ENCODE measurements at regions not wholly inside any gene's neighbourhood (a gene's known extent, or its start where the extent isn't known, plus 50 kb on each side); places are given as distances from the start of the nearest gene placed in this dataset.

DNA sequence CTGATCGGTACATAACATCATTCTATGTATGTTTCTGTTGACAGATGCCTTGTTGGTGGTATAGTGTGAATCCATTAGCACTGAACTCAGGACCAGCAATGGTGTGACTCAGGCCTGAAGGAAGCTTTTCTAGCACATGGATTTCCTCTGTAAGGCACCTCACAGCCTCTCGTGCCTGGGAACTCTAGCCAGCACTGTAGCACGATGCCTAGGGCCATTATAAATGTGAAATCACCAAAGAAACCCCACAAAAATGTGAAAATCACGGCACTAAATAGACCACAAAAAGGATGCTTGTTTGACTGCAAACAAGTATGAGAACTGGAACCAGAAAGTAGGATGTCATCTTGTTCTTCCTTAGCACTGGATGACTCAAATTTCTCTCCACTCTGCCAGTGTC is 63.7 kb upstream of the NKX2-2 start:
- TF ChIP-seq, protein P1, sequence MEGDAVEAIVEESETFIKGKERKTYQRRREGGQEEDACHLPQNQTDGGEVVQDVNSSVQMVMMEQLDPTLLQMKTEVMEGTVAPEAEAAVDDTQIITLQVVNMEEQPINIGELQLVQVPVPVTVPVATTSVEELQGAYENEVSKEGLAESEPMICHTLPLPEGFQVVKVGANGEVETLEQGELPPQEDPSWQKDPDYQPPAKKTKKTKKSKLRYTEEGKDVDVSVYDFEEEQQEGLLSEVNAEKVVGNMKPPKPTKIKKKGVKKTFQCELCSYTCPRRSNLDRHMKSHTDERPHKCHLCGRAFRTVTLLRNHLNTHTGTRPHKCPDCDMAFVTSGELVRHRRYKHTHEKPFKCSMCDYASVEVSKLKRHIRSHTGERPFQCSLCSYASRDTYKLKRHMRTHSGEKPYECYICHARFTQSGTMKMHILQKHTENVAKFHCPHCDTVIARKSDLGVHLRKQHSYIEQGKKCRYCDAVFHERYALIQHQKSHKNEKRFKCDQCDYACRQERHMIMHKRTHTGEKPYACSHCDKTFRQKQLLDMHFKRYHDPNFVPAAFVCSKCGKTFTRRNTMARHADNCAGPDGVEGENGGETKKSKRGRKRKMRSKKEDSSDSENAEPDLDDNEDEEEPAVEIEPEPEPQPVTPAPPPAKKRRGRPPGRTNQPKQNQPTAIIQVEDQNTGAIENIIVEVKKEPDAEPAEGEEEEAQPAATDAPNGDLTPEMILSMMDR (IDR thresholded peaks at IDR 0.05; ENCODE audit: low read depth, low read length, missing input control), result no peak
- TF ChIP-seq RAD21 (IDR thresholded peaks at IDR 0.05) (no peak), TAF1 (conservative IDR thresholded peaks at IDR 0.05) (no peak), SP1 (IDR thresholded peaks at IDR 0.05) (no peak), GABPA (IDR thresholded peaks at IDR 0.05 in 1 of 2, conservative IDR thresholded peaks at IDR 0.05 in 1 of 2) (no peak), YY1 (IDR thresholded peaks at IDR 0.05) (no peak)
- TF ChIP-seq, protein P2, sequence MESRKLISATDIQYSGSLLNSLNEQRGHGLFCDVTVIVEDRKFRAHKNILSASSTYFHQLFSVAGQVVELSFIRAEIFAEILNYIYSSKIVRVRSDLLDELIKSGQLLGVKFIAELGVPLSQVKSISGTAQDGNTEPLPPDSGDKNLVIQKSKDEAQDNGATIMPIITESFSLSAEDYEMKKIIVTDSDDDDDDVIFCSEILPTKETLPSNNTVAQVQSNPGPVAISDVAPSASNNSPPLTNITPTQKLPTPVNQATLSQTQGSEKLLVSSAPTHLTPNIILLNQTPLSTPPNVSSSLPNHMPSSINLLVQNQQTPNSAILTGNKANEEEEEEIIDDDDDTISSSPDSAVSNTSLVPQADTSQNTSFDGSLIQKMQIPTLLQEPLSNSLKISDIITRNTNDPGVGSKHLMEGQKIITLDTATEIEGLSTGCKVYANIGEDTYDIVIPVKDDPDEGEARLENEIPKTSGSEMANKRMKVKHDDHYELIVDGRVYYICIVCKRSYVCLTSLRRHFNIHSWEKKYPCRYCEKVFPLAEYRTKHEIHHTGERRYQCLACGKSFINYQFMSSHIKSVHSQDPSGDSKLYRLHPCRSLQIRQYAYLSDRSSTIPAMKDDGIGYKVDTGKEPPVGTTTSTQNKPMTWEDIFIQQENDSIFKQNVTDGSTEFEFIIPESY (IDR thresholded peaks at IDR 0.05), result no peak
- TF ChIP-seq, protein P3, sequence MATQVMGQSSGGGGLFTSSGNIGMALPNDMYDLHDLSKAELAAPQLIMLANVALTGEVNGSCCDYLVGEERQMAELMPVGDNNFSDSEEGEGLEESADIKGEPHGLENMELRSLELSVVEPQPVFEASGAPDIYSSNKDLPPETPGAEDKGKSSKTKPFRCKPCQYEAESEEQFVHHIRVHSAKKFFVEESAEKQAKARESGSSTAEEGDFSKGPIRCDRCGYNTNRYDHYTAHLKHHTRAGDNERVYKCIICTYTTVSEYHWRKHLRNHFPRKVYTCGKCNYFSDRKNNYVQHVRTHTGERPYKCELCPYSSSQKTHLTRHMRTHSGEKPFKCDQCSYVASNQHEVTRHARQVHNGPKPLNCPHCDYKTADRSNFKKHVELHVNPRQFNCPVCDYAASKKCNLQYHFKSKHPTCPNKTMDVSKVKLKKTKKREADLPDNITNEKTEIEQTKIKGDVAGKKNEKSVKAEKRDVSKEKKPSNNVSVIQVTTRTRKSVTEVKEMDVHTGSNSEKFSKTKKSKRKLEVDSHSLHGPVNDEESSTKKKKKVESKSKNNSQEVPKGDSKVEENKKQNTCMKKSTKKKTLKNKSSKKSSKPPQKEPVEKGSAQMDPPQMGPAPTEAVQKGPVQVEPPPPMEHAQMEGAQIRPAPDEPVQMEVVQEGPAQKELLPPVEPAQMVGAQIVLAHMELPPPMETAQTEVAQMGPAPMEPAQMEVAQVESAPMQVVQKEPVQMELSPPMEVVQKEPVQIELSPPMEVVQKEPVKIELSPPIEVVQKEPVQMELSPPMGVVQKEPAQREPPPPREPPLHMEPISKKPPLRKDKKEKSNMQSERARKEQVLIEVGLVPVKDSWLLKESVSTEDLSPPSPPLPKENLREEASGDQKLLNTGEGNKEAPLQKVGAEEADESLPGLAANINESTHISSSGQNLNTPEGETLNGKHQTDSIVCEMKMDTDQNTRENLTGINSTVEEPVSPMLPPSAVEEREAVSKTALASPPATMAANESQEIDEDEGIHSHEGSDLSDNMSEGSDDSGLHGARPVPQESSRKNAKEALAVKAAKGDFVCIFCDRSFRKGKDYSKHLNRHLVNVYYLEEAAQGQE (IDR thresholded peaks at IDR 0.05), result no peak
